Fibroblast of lung (primary cell): ENCODE measurements at regions not wholly inside any gene's neighbourhood (a gene's known extent, or its start where the extent isn't known, plus 50 kb on each side); places are given as distances from the start of the nearest gene placed in this dataset.
"Not testable (repeated sequence)": the region's sequence is repeated elsewhere in the genome, so short reads cannot be mapped to it uniquely, and the experiment has no call there.

Experiments
- EZH2 ChIP-seq: IDR thresholded peaks from 2 replicates; pipeline ENCODE4 v1.5.1; 2012; ENCODE audit warnings: low read length, control low read depth, mild to moderate bottlenecking; ENCODE audit errors: missing control alignments
- TF ChIP-seq, protein P1 (sequence below), 2 donors: IDR thresholded peaks in 1 of 2; conservative IDR thresholded peaks in 1 of 2; 1 replicate in 1 of 2; 2 replicates in 1 of 2; pipeline ENCODE4 v1.5.1; 2011 to 2012; ENCODE audit warnings: low read length in 2 of 2, control low read depth in 1 of 2, inconsistent platforms in 1 of 2, low read depth in 1 of 2, mild to moderate bottlenecking in 1 of 2

DNA sequence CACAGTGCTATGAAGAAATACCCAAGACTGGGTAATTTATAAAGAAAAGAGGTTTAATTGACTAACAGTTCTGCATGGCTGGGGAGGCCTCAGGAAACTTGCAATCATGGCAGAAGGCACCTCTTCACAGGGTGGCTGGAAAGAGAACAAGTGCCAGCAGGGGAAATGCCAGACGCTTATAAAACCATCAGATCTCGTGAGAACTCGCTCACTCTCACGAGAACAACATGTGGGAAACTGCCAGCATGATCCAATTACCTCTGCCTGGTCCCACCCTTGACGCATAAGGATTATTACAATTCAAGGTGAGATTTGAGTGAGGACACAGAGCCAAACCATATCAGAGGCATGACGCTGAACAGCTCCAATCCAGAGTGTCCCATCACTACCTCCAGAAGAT is 73.7 kb upstream of the RPL38 start:
- TF ChIP-seq, protein P1, sequence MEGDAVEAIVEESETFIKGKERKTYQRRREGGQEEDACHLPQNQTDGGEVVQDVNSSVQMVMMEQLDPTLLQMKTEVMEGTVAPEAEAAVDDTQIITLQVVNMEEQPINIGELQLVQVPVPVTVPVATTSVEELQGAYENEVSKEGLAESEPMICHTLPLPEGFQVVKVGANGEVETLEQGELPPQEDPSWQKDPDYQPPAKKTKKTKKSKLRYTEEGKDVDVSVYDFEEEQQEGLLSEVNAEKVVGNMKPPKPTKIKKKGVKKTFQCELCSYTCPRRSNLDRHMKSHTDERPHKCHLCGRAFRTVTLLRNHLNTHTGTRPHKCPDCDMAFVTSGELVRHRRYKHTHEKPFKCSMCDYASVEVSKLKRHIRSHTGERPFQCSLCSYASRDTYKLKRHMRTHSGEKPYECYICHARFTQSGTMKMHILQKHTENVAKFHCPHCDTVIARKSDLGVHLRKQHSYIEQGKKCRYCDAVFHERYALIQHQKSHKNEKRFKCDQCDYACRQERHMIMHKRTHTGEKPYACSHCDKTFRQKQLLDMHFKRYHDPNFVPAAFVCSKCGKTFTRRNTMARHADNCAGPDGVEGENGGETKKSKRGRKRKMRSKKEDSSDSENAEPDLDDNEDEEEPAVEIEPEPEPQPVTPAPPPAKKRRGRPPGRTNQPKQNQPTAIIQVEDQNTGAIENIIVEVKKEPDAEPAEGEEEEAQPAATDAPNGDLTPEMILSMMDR (conservative IDR thresholded peaks at IDR 0.05 in 1 of 2, IDR thresholded peaks at IDR 0.05 in 1 of 2; ENCODE audit: low read depth in 1 of 2, low read length in 2 of 2): not testable (repeated sequence)
- not testable (repeated sequence) for TF ChIP-seq EZH2
